K562 (cell line): ENCODE measurements at regions not wholly inside any gene's neighbourhood (a gene's known extent, or its start where the extent isn't known, plus 50 kb on each side); places are given as distances from the start of the nearest gene placed in this dataset.

Experiments
- ATAC-seq: fragments of 200-7000 bp; cut with Tn5 transposase; 3 replicates; pipeline ENCODE4 v1.9.1; 2020; ENCODE audit warnings: moderate library complexity
- BruUV-seq: library from RNA; stranded (reverse); fragments of 400-500 nt; replicated peaks from 2 replicates; lab custom pipeline; 2021; lab: Mats Ljungman, UMichigan
- CTCF ChIA-PET: fragments of 300-600 bp; formaldehyde crosslinking; extraction: SDS; loops from one replicate; lab custom pipeline; 2021; ENCODE audit warnings: low intra/inter-chr PET ratio; lab: Yijun Ruan, JAX
- POLR2A ChIA-PET: fragments of 300-600, 350-650 bp; sonication (Branson Sonifier 250); formaldehyde crosslinking; extraction: SDS; loops from one replicate; lab custom pipeline; 2021; ENCODE audit warnings: antibody characterized with exemption, inconsistent platforms; lab: Yijun Ruan, JAX
- DNase-seq, 4 experiments: peaks; one replicate each; pipeline versions ENCODE4 v3.0.0 to v3.0.0-alpha.2; 2011 to 2018; ENCODE audit warnings: low spot score in 3 of 4, mixed read lengths in 3 of 4; ENCODE audit errors: extremely low read depth in 1 of 4
- FAIRE-seq: peaks from 2 replicates; lab custom pipeline; 2011; peaks lifted over from hg19 to GRCh38; lab: Jason Lieb, UNC
- H2AFZ ChIP-seq: 2 replicates; pipeline ENCODE4 v1.6.0; 2011; ENCODE audit warnings: low read depth, low read length, control low read depth, inconsistent platforms
- H3K27ac ChIP-seq: fragments of 200-600 bp; 3 replicates; pipeline ENCODE4 v1.8.0; 2011; ENCODE audit warnings: low read depth, mild to moderate bottlenecking, control low read depth, inconsistent platforms, low read length, moderate library complexity, mixed read lengths; ENCODE audit errors: extremely low read depth
- H3K27me3 ChIP-seq, 2 experiments: fragments of 300-600 bp in 1 of 2; 2 replicates in 1 of 2; 3 replicates in 1 of 2; pipeline versions ENCODE4 v1.6.0 to v1.8.0; 2011; ENCODE audit warnings: inconsistent platforms in 2 of 2, low read length in 2 of 2, mild to moderate bottlenecking in 1 of 2, mixed read lengths in 1 of 2, moderate library complexity in 1 of 2; ENCODE audit not compliant: control insufficient read depth in 2 of 2, insufficient read depth in 2 of 2
- H3K36me3 ChIP-seq: fragments of 300-600 bp; 3 replicates; pipeline ENCODE4 v1.8.0; 2011; ENCODE audit warnings: mild to moderate bottlenecking, low read length, inconsistent platforms; ENCODE audit not compliant: control insufficient read depth, insufficient read depth
- H3K4me1 ChIP-seq, 2 experiments: fragments of 200-600 bp in 1 of 2; replicated peaks in 1 of 2; 2 replicates in 1 of 2; 3 replicates in 1 of 2; pipeline versions ENCODE4 v1.5.1 to v1.8.0; 2011; ENCODE audit warnings: inconsistent platforms in 2 of 2, low read length in 2 of 2, mild to moderate bottlenecking in 1 of 2, mixed read lengths in 1 of 2, moderate library complexity in 1 of 2; ENCODE audit not compliant: control insufficient read depth in 2 of 2, insufficient read depth in 2 of 2
- H3K4me2 ChIP-seq: 2 replicates; pipeline ENCODE4 v1.6.1; 2011; ENCODE audit warnings: low read length, control low read depth, inconsistent platforms, mixed read lengths; ENCODE audit not compliant: insufficient read depth
- H3K4me3 ChIP-seq: fragments of 200-600 bp; sonication (generic), shearing (Covaris generic); 2 replicates; pipeline ENCODE4 v1.5.1; 2016; ENCODE audit warnings: control low read depth, inconsistent platforms
- H3K79me2 ChIP-seq: fragments of 200-600 bp; 3 replicates; pipeline ENCODE4 v1.8.0; 2011; ENCODE audit warnings: low read length, inconsistent platforms; ENCODE audit not compliant: control insufficient read depth, insufficient read depth
- H3K9ac ChIP-seq, 2 experiments: 2 replicates each; pipeline versions ENCODE4 v1.6.0 to v1.6.1; 2011; ENCODE audit warnings: low read depth in 2 of 2, low read length in 2 of 2, control low read depth in 1 of 2, inconsistent platforms in 1 of 2, mild to moderate bottlenecking in 1 of 2, mixed read lengths in 1 of 2; ENCODE audit not compliant: insufficient read depth in 1 of 2
- H3K9me1 ChIP-seq: one replicate; pipeline ENCODE4 v1.6.0; 2011; ENCODE audit warnings: inconsistent platforms, mild to moderate bottlenecking, low read length, moderate library complexity; ENCODE audit not compliant: control insufficient read depth, insufficient read depth
- H3K9me3 ChIP-seq: replicated peaks from 2 replicates; pipeline ENCODE4 v1.5.1; 2011; ENCODE audit warnings: low read depth, low read length, inconsistent platforms; ENCODE audit not compliant: control insufficient read depth, insufficient read depth
- H4K20me1 ChIP-seq: replicated peaks from 2 replicates; pipeline ENCODE4 v1.6.1; 2011; ENCODE audit warnings: low read length, inconsistent platforms, mixed read lengths; ENCODE audit not compliant: control insufficient read depth, insufficient read depth
- DNMT1 ChIP-seq: fragments of 450-650 bp; IDR thresholded peaks from 2 replicates; pipeline ENCODE4 v1.6.1; 2016; ENCODE audit warnings: antibody characterized with exemption, mild to moderate bottlenecking
- ILF3 ChIP-seq: fragments of 450-650 bp; IDR thresholded peaks from 2 replicates; pipeline ENCODE4 v1.6.1; 2018; ENCODE audit warnings: antibody characterized with exemption, mild to moderate bottlenecking, moderate library complexity, borderline replicate concordance
- KLF13 ChIP-seq: fragments of 450-650 bp; IDR thresholded peaks from 2 replicates; pipeline ENCODE4 v1.6.1; 2016; ENCODE audit warnings: missing genetic modification characterization, low read depth, mild to moderate bottlenecking, missing compliant biosample characterization, moderate library complexity, borderline replicate concordance
- MBD2 ChIP-seq: sonication (generic); IDR thresholded peaks from 2 replicates; pipeline ENCODE4 v1.6.1; 2016; ENCODE audit warnings: low read depth, borderline replicate concordance
- NEUROD1 ChIP-seq: fragments of 150-350 bp; IDR thresholded peaks from 2 replicates; pipeline ENCODE4 v1.6.1; 2014; ENCODE audit warnings: borderline replicate concordance, low read length, low read depth; ENCODE audit not compliant: partially characterized antibody
- SP1 ChIP-seq: sonication (generic); formaldehyde crosslinking; IDR thresholded peaks from 2 replicates; pipeline ENCODE4 v1.8.1; 2022; ENCODE audit warnings: mild to moderate bottlenecking, missing genetic modification reagents
- SREBF2 ChIP-seq: sonication (generic); formaldehyde crosslinking; IDR thresholded peaks from 2 replicates; pipeline ENCODE4 v1.4.0; 2020; ENCODE audit warnings: mild to moderate bottlenecking, missing genetic modification reagents
- STAT5B ChIP-seq: fragments of 250-450 bp; sonication (Bioruptor Pico); IDR thresholded peaks from 2 replicates; pipeline ENCODE4 v1.8.0; 2021; ENCODE audit warnings: mild to moderate bottlenecking, inconsistent platforms
- WGBS: fragments of 100-300 bp; shearing (Covaris generic); methylation state at CpG from one replicate; pipeline ENCODE4 v1.1.6; 2016; ENCODE audit warnings: low coverage, mixed read lengths; ENCODE audit not compliant: insufficient coverage; ENCODE audit errors: missing lambda C conversion rate; 5-methylcytosine and 5-hydroxymethylcytosine counted together
- in situ Hi-C: fragments of 300-500 bp; cut with MboI; formaldehyde crosslinking; loops from 4 replicates; pipeline ENCODE4 v1.15.0; 2018; ENCODE audit warnings: inconsistent platforms, mixed read lengths
- intact Hi-C: fragments of 100-400 bp; cut with micrococcal nuclease; formaldehyde crosslinking; loops from 2 replicates; pipeline ENCODE4 v1.14.2; 2022

- DNase-seq: no peak
- Histone ChIP-seq H3K9ac (no peak overlapping the region), H4K20me1 (no peaks in the 10 kb centered on the region), H3K4me3 (no peak overlapping the region), H3K27ac (no peak overlapping the region), H3K4me1 (no peaks in the 10 kb centered on the region), H3K27me3 (no peaks in the 10 kb centered on the region), H3K36me3 (no peaks in the 10 kb centered on the region), H3K4me2 (no peak overlapping the region), H3K79me2 (no peaks in the 10 kb centered on the region), H3K9me3 (no peaks in the 10 kb centered on the region), H3K9me1 (no peaks in the 10 kb centered on the region), H2AFZ (no peak overlapping the region)
- no peak for FAIRE-seq
- ChIA-PET CTCF (no interaction called here), POLR2A (interaction anchor here (1.2 kb wide), 1 partner anchor 9 kb away, joined by 3 read pairs; no protein-coding TSS in a partner anchor)
- intact Hi-C loops: no loop called here
- BruUV-seq: no TSS peak
- WGBS: 5% methylated on average over 5 of the region's 5 CpGs
- ATAC-seq: no peak
- TF ChIP-seq SREBF2 (CRISPR knock-in tag): no peak
- in situ Hi-C loops: no loop called here
Observed at GRCh38 chr3:167950212-167950611, 145.5 kb downstream of the GOLIM4 start.

- POLR2A ChIA-PET: interaction anchor here (0.7 kb wide), 1 partner anchor 171 kb away, joined by 3 read pairs; no protein-coding TSS in a partner anchor
- Histone ChIP-seq H3K4me3 (no peak overlapping the region), H3K9me1 (no peaks in the 10 kb centered on the region), H3K27ac (no peak overlapping the region), H3K27me3 (no peaks in the 10 kb centered on the region), H3K9ac (no peak overlapping the region), H2AFZ (no peak overlapping the region), H3K36me3 (no peaks in the 10 kb centered on the region), H3K79me2 (no peaks in the 10 kb centered on the region), H3K9me3 (no peaks in the 10 kb centered on the region), H3K4me1 (peaks cover 0 to 16% of the 10 kb centered on the region in 2 experiments; a peak in 3 of 5 replicates), H4K20me1 (no peaks in the 10 kb centered on the region), H3K4me2 (no peak overlapping the region)
- no TSS peak for BruUV-seq
- in situ Hi-C loops (loop anchor here (25.0 kb wide), 1 partner anchor 221 kb away; no protein-coding TSS in a partner anchor), intact Hi-C loops (no loop called here)
- ATAC-seq (peak; percentile 96), FAIRE-seq (peak; percentile 62), DNase-seq (peak; percentile 27 to 88 (median 48))
- CTCF ChIA-PET: no interaction called here
- WGBS: 3% methylated on average over 7 of the region's 7 CpGs
- no peak for TF ChIP-seq DNMT1
- TF ChIP-seq KLF13: no peak
- TF ChIP-seq NEUROD1: no peak
- TF ChIP-seq SP1 (CRISPR knock-in tag): peak; percentile 54; the same call in 1 of the 2 replicates
- no peak for TF ChIP-seq MBD2
- no peak for TF ChIP-seq ILF3
- TF ChIP-seq STAT5B (CRISPR knock-in tag): no peak
Observed at GRCh38 chr3:167941234-167941995, 154.3 kb downstream of the GOLIM4 start.
